ENCODE measurements at regions not wholly inside any gene's neighbourhood (a gene's known extent, or its start where the extent isn't known, plus 50 kb on each side); places are given as distances from the start of the nearest gene placed in this dataset.
"Not testable (repeated sequence)": the region's sequence is repeated elsewhere in the genome, so short reads cannot be mapped to it uniquely, and the experiment has no call there.

DNA sequence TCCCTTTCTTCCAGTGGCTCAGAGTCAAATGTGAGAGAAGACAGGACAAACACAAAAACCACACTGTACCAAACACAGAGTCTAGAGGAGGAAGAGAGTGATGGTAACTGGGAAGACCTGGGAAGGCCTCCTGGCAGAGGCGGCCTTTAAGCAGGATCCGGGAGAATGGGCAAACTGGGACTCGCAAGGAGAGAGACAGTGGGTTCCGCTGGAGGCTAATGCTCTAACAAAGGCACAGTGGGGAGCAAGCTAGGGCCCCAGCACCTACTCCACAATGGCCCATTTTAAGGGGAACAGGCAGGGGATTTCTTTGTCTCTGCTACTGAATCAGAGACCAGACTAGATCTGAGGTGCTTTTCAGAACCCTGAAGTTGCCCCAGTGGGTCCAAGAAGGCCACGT lies 81.4 kb upstream of the HES1 start:
- TF ChIP-seq, protein P1, sequence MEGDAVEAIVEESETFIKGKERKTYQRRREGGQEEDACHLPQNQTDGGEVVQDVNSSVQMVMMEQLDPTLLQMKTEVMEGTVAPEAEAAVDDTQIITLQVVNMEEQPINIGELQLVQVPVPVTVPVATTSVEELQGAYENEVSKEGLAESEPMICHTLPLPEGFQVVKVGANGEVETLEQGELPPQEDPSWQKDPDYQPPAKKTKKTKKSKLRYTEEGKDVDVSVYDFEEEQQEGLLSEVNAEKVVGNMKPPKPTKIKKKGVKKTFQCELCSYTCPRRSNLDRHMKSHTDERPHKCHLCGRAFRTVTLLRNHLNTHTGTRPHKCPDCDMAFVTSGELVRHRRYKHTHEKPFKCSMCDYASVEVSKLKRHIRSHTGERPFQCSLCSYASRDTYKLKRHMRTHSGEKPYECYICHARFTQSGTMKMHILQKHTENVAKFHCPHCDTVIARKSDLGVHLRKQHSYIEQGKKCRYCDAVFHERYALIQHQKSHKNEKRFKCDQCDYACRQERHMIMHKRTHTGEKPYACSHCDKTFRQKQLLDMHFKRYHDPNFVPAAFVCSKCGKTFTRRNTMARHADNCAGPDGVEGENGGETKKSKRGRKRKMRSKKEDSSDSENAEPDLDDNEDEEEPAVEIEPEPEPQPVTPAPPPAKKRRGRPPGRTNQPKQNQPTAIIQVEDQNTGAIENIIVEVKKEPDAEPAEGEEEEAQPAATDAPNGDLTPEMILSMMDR (conservative IDR thresholded peaks at IDR 0.05), result no peak
- Mint-ChIP-seq H3K36me3 (ENCODE audit: low read depth) (peaks cover 6% of the 10 kb centered on the region), H3K27me3 (ENCODE audit: low read depth) (peaks cover 17% of the 10 kb centered on the region), H3K27ac (ENCODE audit: unreplicated experiment) (no peak overlapping the region), H3K4me1 (peaks cover 27% of the 10 kb centered on the region), H3K4me3 (no peak overlapping the region), H3K9me3 (peaks cover 3% of the 10 kb centered on the region)
- DNase-seq (ENCODE audit: low read depth, low spot score), result no peak

DNA sequence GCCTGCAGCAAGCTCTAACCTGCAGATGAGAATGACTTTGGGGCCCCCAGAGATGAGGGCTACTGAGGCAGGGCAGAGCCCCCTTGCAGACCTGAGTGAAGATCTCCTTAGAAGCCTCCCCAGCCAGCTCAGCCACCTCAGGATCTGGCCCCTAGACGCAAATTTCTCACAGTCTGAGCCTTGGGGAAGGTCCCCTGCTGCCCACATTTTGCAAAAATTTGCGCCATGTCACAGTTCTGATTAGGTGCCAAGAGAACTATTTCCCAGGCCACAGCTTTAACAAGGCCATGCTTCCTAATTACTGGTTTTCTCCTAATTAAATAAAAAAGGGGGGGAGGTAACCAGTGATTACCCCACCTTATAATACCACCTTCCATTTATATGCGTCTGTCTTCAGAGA lies 81.0 kb upstream of the HES1 start:
- DNase-seq (ENCODE audit: low read depth, low spot score), result no peak
- Mint-ChIP-seq H3K4me1 (peaks cover 27% of the 10 kb centered on the region), H3K36me3 (ENCODE audit: low read depth) (peaks cover 6% of the 10 kb centered on the region), H3K27me3 (ENCODE audit: low read depth) (peaks cover 17% of the 10 kb centered on the region), H3K4me3 (no peak overlapping the region), H3K9me3 (peaks cover 3% of the 10 kb centered on the region), H3K27ac (ENCODE audit: unreplicated experiment) (no peak overlapping the region)
- TF ChIP-seq, protein P1 (conservative IDR thresholded peaks at IDR 0.05), result no peak

DNA sequence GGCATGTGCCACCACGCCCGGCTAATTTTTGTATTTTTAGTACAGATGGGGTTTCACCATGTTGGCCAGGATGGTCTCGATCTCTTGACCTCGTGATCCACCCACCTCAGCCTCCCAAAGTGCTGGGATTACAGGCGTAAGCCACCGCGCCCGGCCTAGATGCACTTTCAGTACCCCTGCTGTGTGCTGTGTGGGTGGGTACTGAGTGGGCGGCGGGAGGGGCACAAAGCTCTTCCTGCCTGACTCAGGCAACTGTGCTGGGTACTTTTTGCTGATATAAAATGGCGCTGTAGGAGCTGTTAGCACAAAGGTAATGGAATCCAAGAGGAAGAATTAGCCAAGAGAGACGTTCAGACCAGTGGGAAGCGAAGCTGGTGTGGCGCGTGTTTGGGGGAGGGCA lies 79.6 kb upstream of the HES1 start:
- H3K4me1 Mint-ChIP-seq, result peaks cover 27% of the 10 kb centered on the region
- not testable (repeated sequence) for H3K36me3 Mint-ChIP-seq (ENCODE audit: low read depth); H3K4me3 Mint-ChIP-seq; DNase-seq (ENCODE audit: low read depth, low spot score); H3K27ac Mint-ChIP-seq (ENCODE audit: unreplicated experiment); H3K9me3 Mint-ChIP-seq
- H3K27me3 Mint-ChIP-seq (ENCODE audit: low read depth), result peaks cover 17% of the 10 kb centered on the region

DNA sequence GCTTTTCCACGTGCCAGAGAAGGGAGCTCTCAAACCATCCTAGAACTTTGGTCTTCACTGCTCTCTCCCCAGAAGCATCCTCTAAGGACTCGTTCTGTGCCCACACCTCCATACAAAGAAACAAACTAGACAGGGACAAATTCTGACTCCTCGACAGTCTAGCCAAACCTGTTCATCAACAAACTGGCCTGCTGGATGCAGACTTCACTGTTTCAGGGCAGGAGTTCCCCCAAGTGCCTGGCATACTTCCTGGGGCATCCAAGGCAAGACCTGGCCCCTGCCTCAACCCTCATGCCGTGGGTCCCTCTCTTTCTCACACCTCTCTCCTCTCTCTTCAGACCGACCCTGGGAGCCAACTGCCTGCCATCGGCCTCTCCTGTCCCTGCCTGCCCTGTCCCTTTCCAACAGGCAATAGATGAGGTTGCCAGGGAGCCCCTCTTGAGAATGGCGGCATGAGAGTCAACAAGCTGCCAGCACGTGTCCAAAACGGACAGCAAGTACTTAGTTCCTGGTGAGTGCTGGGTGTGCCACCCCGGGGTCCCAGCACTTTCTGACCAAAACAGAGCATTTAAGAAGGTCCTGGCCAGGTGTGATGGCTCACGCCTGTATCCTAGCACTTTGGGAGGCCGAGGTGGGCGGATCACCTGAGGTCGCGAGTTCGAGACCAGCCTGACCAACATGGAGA lies 79.1 kb upstream of the HES1 start:
- H3K4me1 Mint-ChIP-seq, result peaks cover 27% of the 10 kb centered on the region
- peaks cover 2% of the 10 kb centered on the region for H3K9me3 Mint-ChIP-seq
- no peak for DNase-seq (ENCODE audit: low read depth, low spot score)
- peaks cover 17% of the 10 kb centered on the region for H3K27me3 Mint-ChIP-seq (ENCODE audit: low read depth)
- no peak overlapping the region for H3K4me3 Mint-ChIP-seq
- H3K27ac Mint-ChIP-seq (ENCODE audit: unreplicated experiment), result no peak overlapping the region
- TF ChIP-seq, protein P1 (conservative IDR thresholded peaks at IDR 0.05), result no peak
- peaks cover 1% of the 10 kb centered on the region for H3K36me3 Mint-ChIP-seq (ENCODE audit: low read depth)

DNA sequence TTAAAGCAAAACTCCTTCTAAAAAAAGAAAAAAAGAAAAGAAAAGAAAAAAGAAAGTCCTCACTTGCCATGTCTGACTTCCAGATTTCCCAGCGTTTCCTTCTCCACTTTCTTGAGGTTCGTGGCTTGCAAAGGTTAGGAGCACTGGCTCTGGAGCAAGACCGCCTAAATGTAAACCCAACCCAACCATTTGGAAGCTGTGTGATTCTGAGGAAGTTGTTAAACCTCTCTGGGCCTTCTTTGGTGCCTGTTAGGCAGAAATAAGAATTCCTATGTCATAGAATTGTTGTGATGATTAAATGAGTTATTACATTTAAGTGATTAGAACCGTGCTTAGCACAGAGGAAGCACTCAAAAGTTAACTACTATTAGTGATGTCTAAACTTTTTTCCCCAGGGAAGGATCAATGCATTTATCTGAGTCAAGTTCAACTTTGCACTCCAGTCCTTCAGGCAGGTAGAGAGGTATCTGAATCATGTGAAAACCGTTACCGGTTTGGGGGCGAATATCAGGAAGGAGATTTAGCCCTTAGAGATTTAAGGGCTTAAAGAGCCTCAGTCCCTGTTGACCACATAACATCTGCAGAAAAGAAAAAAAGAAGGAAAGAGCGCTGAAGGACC lies 78.3 kb upstream of the HES1 start:
- no peaks in the 10 kb centered on the region for H3K9me3 Mint-ChIP-seq
- H3K4me3 Mint-ChIP-seq, result peak overlapping the region; percentile 25
- no peak overlapping the region for H3K27ac Mint-ChIP-seq (ENCODE audit: unreplicated experiment)
- peaks cover 27% of the 10 kb centered on the region for H3K4me1 Mint-ChIP-seq
- H3K36me3 Mint-ChIP-seq (ENCODE audit: low read depth), result no peaks in the 10 kb centered on the region
- H3K27me3 Mint-ChIP-seq (ENCODE audit: low read depth), result peaks cover 17% of the 10 kb centered on the region
- DNase-seq (ENCODE audit: low read depth, low spot score), result no peak
- TF ChIP-seq, protein P1 (conservative IDR thresholded peaks at IDR 0.05), result no peak

DNA sequence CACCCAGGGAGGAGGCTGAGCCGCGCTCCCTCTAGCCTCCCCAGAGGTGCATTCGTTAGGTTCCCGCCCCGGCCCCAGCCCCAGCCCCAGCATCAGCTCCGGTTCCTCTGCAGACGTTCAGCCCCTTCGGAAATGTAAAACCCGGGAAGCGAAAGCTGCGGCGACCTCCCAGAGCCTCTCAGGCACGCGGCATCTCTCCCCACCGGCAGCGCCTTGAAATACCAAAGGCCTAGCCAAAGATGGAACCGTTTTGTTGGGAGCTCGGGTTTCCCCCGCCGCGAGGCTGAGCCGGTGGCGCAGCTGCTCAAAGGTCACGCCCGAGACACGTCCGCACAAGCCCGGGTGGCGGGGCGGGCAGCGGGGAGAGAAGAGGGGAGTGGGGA lies 77.8 kb upstream of the HES1 start:
- no peaks in the 10 kb centered on the region for H3K36me3 Mint-ChIP-seq (ENCODE audit: low read depth)
- H3K4me1 Mint-ChIP-seq, result peaks cover 25% of the 10 kb centered on the region
- DNase-seq (ENCODE audit: low read depth, low spot score), result peak; percentile 57
- peaks cover 15% of the 10 kb centered on the region for H3K27me3 Mint-ChIP-seq (ENCODE audit: low read depth)
- TF ChIP-seq, protein P1 (conservative IDR thresholded peaks at IDR 0.05), result no peak
- no peak overlapping the region for H3K27ac Mint-ChIP-seq (ENCODE audit: unreplicated experiment)
- no peaks in the 10 kb centered on the region for H3K9me3 Mint-ChIP-seq
- peak overlapping the region; percentile 25 for H3K4me3 Mint-ChIP-seq

Measured in neural crest cell (in vitro differentiated cells).